ENCODE measurements at regions not wholly inside any gene's neighbourhood (a gene's known extent, or its start where the extent isn't known, plus 50 kb on each side); places are given as distances from the start of the nearest gene placed in this dataset.

- no peak for TF ChIP-seq SIN3A (IDR thresholded peaks at IDR 0.05; ENCODE audit: borderline replicate concordance, insufficient read depth, low read length)
- TF ChIP-seq POLR2AphosphoS5 (IDR thresholded peaks at IDR 0.05; ENCODE audit: low read depth, low read length), result no peak
- no peak for TF ChIP-seq FOXP2 (optimal IDR thresholded peaks at IDR 0.05; ENCODE audit: borderline replicate concordance, extremely low read depth, extremely low read length, insufficient read depth)
- no peak for TF ChIP-seq TAF1 (IDR thresholded peaks at IDR 0.05; ENCODE audit: borderline replicate concordance, insufficient read depth, low read length)
- TF ChIP-seq REST (IDR thresholded peaks at IDR 0.05; ENCODE audit: insufficient read depth in 1 of 2, low read depth in 2 of 2, low read length in 2 of 2), result no peak
Observed at GRCh38 chr2:5474716-5475115, 217.5 kb upstream of the SOX11 start.

- TF ChIP-seq FOXP2 (optimal IDR thresholded peaks at IDR 0.05; ENCODE audit: borderline replicate concordance, extremely low read depth, extremely low read length, insufficient read depth) (no peak), REST (IDR thresholded peaks at IDR 0.05; ENCODE audit: insufficient read depth in 1 of 2, low read depth in 2 of 2, low read length in 2 of 2) (0 out of 4 replicates have a peak, but pooled peaks of 1 of the 2 experiments have one; percentile 11)
Observed at GRCh38 chr2:5479265-5479928, 212.8 kb upstream of the SOX11 start.

- TF ChIP-seq FOXP2 (optimal IDR thresholded peaks at IDR 0.05; ENCODE audit: borderline replicate concordance, extremely low read depth, extremely low read length, insufficient read depth) (no peak), REST (IDR thresholded peaks at IDR 0.05; ENCODE audit: insufficient read depth in 1 of 2, low read depth in 2 of 2, low read length in 2 of 2) (no peak), POLR2AphosphoS5 (IDR thresholded peaks at IDR 0.05; ENCODE audit: low read depth, low read length) (no peak), SIN3A (IDR thresholded peaks at IDR 0.05; ENCODE audit: borderline replicate concordance, insufficient read depth, low read length) (no peak), TAF1 (IDR thresholded peaks at IDR 0.05; ENCODE audit: borderline replicate concordance, insufficient read depth, low read length) (no peak)
Observed at GRCh38 chr2:5482929-5483331, 209.3 kb upstream of the SOX11 start.

GRCh38 chr2:5484868-5485267 is 207.3 kb upstream of the SOX11 start:
- TF ChIP-seq POLR2AphosphoS5 (IDR thresholded peaks at IDR 0.05; ENCODE audit: low read depth, low read length) (no peak), TAF1 (IDR thresholded peaks at IDR 0.05; ENCODE audit: borderline replicate concordance, insufficient read depth, low read length) (no peak), SIN3A (IDR thresholded peaks at IDR 0.05; ENCODE audit: borderline replicate concordance, insufficient read depth, low read length) (no peak), REST (IDR thresholded peaks at IDR 0.05; ENCODE audit: insufficient read depth in 1 of 2, low read depth in 2 of 2, low read length in 2 of 2) (no peak), FOXP2 (optimal IDR thresholded peaks at IDR 0.05; ENCODE audit: borderline replicate concordance, extremely low read depth, extremely low read length, insufficient read depth) (no peak)

- TF ChIP-seq FOXP2 (optimal IDR thresholded peaks at IDR 0.05; ENCODE audit: borderline replicate concordance, extremely low read depth, extremely low read length, insufficient read depth), result no peak
- TF ChIP-seq TAF1 (IDR thresholded peaks at IDR 0.05; ENCODE audit: borderline replicate concordance, insufficient read depth, low read length), result no peak
- TF ChIP-seq POLR2AphosphoS5 (IDR thresholded peaks at IDR 0.05; ENCODE audit: low read depth, low read length), result no peak
- TF ChIP-seq REST (IDR thresholded peaks at IDR 0.05; ENCODE audit: insufficient read depth in 1 of 2, low read depth in 2 of 2, low read length in 2 of 2), result no peak
- no peak for TF ChIP-seq SIN3A (IDR thresholded peaks at IDR 0.05; ENCODE audit: borderline replicate concordance, insufficient read depth, low read length)
Observed at GRCh38 chr2:5491523-5491922, 200.7 kb upstream of the SOX11 start.
